ENCODE measurements at regions not wholly inside any gene's neighbourhood (a gene's known extent, or its start where the extent isn't known, plus 50 kb on each side); places are given as distances from the start of the nearest gene placed in this dataset.
A peak's percentile ranks its signal among the peaks of the same experiment; 100 is the strongest.

- CTCF ChIA-PET, result interaction anchor here (0.7 kb wide), 1 partner anchor 24 kb away, joined by 4 read pairs; no protein-coding TSS in a partner anchor
Observed at GRCh38 chr1:244231193-244231571, 180.1 kb downstream of the ZBTB18 start.

GRCh38 chr1:244231572-244232315, 180.7 kb downstream of the ZBTB18 start:
- Histone ChIP-seq H3K27ac (ENCODE audit: low read length) (no peak overlapping the region), H3K4me3 (ENCODE audit: low read depth in 2 of 2, low read length in 2 of 2) (peak overlapping the region; percentile 12 to 46; a peak in 3 of 4 replicates), H3K9me3 (ENCODE audit: control insufficient read depth, insufficient read depth, low read depth, low read length) (no peaks in the 10 kb centered on the region), H3K27me3 (ENCODE audit: control insufficient read depth, insufficient read depth, low read length) (peaks cover 7% of the 10 kb centered on the region; the same call in 1 of the 2 replicates), H3K36me3 (ENCODE audit: control insufficient read depth, insufficient read depth, low read length) (no peaks in the 10 kb centered on the region), H3K4me1 (ENCODE audit: control insufficient read depth, insufficient read depth, low read length) (no peaks in the 10 kb centered on the region)
- ChIA-PET CTCF (interaction anchor here (0.7 kb wide), 1 partner anchor 24 kb away, joined by 4 read pairs; no protein-coding TSS in a partner anchor), POLR2A (no interaction called here)
- peak; percentile 66 for ATAC-seq
- BruUV-seq (replicated peaks), result no TSS peak
- in situ Hi-C loops (cut with HindIII; ENCODE audit: low pct_unique_long_range_greater_than_20kb, low sequenced_read_pairs) (no loop called here), intact Hi-C loops (cut with micrococcal nuclease; ENCODE audit: unreplicated experiment) (no loop called here)
- no peak for DNase-seq (ENCODE audit: low read depth, low spot score)
- TF ChIP-seq CTCF (IDR thresholded peaks at IDR 0.05) (no peak), POLR2AphosphoS5 (IDR thresholded peaks at IDR 0.05; ENCODE audit: low read depth, low read length) (no peak), TCF7L2 (IDR thresholded peaks at IDR 0.05; ENCODE audit: low read depth, low read length) (no peak), REST (IDR thresholded peaks at IDR 0.05; ENCODE audit: insufficient read depth in 1 of 2, low read depth in 2 of 2, low read length in 1 of 2) (no peak), SIN3A (IDR thresholded peaks at IDR 0.05; ENCODE audit: borderline replicate concordance, insufficient read depth, low read depth, low read length) (no peak)

More at GRCh38 chr1:244231193-244231571, 180.1 kb downstream of the ZBTB18 start:
- Histone ChIP-seq H3K4me1 (ENCODE audit: control insufficient read depth, insufficient read depth, low read length) (no peaks in the 10 kb centered on the region), H3K9me3 (ENCODE audit: control insufficient read depth, insufficient read depth, low read depth, low read length) (no peaks in the 10 kb centered on the region), H3K27ac (ENCODE audit: low read length) (no peak overlapping the region), H3K27me3 (ENCODE audit: control insufficient read depth, insufficient read depth, low read length) (peaks cover 7% of the 10 kb centered on the region; the same call in 1 of the 2 replicates), H3K36me3 (ENCODE audit: control insufficient read depth, insufficient read depth, low read length) (no peaks in the 10 kb centered on the region), H3K4me3 (ENCODE audit: low read depth in 2 of 2, low read length in 2 of 2) (peak overlapping the region in 1 of 2 experiments; percentile 46; a peak in 2 of 4 replicates)
- ATAC-seq (peak; percentile 14; the same call in 1 of the 2 replicates), DNase-seq (ENCODE audit: low read depth, low spot score) (no peak)
- no peak for TF ChIP-seq POLR2AphosphoS5 (IDR thresholded peaks at IDR 0.05; ENCODE audit: low read depth, low read length)
- no peak for TF ChIP-seq CTCF (IDR thresholded peaks at IDR 0.05)
- TF ChIP-seq REST (IDR thresholded peaks at IDR 0.05; ENCODE audit: insufficient read depth in 1 of 2, low read depth in 2 of 2, low read length in 1 of 2), result no peak
- no peak for TF ChIP-seq TCF7L2 (IDR thresholded peaks at IDR 0.05; ENCODE audit: low read depth, low read length)
- intact Hi-C loops (cut with micrococcal nuclease; ENCODE audit: unreplicated experiment), result no loop called here
- BruUV-seq (replicated peaks), result no TSS peak
- POLR2A ChIA-PET, result no interaction called here
- in situ Hi-C loops (cut with HindIII; ENCODE audit: low pct_unique_long_range_greater_than_20kb, low sequenced_read_pairs), result no loop called here

Measured in Panc1 (cell line).